GM12874 (cell line): ENCODE measurements at regions not wholly inside any gene's neighbourhood (a gene's known extent, or its start where the extent isn't known, plus 50 kb on each side); places are given as distances from the start of the nearest gene placed in this dataset.

ENCODE experiments used
- TF ChIP-seq, protein P1 (sequence below): IDR thresholded peaks from 2 replicates; pipeline ENCODE4 v1.5.1; 2011; ENCODE audit warnings: low read depth, mild to moderate bottlenecking, control low read depth, low read length, moderate library complexity; ENCODE audit not compliant: insufficient read depth

DNA sequence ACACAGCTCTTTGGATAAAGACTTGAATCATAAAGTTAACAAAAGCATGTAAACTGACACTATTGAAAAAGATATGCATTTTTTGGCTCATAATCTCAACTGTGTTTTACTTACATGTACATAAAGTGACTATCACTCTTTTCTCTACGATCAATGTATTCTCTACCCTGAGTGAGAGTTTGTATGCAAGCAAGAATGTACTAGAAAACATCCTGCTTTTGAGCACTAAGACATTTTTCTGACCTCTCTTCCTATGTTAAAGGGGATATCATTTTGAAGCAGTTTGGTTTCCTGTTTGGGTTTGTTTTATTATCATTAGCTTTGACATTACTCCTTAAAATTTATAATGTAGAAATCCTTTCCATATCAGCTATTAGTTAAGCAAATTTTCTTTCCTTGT is 910.8 kb downstream of the C6orf118 start:
- TF ChIP-seq, protein P1, sequence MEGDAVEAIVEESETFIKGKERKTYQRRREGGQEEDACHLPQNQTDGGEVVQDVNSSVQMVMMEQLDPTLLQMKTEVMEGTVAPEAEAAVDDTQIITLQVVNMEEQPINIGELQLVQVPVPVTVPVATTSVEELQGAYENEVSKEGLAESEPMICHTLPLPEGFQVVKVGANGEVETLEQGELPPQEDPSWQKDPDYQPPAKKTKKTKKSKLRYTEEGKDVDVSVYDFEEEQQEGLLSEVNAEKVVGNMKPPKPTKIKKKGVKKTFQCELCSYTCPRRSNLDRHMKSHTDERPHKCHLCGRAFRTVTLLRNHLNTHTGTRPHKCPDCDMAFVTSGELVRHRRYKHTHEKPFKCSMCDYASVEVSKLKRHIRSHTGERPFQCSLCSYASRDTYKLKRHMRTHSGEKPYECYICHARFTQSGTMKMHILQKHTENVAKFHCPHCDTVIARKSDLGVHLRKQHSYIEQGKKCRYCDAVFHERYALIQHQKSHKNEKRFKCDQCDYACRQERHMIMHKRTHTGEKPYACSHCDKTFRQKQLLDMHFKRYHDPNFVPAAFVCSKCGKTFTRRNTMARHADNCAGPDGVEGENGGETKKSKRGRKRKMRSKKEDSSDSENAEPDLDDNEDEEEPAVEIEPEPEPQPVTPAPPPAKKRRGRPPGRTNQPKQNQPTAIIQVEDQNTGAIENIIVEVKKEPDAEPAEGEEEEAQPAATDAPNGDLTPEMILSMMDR, result no peak

DNA sequence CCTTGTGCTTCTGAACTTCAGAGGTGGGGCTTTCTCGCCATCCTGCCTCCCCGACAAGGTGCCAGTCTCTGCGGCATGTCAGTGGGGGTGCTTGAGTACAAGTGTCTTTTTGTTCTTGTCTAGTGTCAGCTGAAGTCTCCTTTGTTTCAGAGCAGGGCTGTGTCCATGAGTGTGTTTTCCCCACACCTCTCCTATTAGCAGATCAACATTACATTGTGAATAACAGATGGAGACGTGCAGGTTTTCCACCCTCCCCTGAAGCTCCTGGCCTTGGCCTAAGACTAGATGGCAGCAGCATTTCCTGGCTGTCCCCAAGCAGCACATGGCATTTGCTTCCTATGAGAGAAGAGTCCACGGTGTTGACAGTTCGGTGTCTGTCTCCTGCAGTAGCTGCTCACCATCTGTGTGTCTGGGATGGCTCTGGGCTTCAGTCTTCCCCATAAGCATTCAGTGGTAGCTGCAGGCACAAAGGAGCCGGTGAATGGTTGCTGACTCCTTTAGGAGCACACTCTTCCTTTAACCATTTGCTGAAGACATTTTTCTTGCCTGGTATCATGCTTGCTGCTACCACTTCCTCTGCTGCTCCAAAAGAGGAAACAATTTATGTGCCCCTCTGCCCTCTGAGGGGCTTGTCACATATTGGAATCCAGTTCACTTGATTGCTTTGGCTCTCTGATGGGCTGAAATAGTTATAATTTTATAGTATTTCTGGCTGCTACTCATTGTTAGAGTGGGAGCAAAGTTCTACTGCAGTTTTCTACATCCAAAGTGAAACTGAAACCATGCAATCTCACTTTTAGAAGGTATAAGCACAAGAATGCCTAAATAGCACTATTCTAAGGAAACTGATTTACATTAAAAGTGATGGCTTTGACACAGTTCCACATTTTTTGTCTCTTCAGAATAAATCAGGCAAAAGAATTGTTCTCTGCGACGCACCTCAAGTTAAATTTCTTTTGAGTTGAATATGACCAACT is 913.0 kb downstream of the C6orf118 start:
- TF ChIP-seq, protein P1, result no peak

DNA sequence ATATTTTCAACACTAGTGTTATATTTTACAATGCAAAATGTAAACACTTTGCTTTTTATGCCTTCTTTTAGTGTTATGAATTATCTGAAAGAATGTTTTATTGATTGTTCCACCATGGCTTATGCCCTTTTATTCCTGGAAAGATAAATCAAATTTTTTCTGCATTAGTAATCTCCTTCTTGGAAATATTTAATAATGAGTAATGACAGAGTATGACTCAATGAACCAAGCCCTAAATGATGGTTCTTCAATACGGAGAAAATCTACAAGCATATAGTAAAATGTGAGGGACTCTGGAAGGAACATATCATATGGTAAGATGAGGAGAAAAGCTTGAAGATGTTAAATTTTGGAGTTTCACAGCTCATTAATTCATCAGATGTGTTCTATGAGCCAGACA is 929.6 kb downstream of the C6orf118 start:
- TF ChIP-seq, protein P1, result no peak

DNA sequence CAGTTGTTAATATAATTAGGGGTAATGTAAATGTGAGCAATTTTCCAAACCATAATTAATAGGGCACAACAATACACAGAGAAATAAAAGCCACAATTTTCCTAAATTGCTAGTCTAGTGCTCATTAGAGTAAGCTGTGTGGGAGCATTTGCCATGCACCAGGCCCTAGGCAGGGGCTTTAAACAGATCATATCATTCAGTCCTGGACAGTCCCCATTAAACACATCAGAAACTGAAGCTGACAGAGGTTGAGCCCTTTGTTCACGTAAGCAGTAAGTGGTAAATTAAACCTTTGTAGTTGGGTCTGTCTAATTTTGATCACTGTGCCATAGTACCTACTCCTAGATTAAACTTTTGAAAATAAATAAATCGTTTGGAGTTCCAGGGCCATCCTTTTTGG is 931.1 kb downstream of the C6orf118 start:
- TF ChIP-seq, protein P1, result no peak

DNA sequence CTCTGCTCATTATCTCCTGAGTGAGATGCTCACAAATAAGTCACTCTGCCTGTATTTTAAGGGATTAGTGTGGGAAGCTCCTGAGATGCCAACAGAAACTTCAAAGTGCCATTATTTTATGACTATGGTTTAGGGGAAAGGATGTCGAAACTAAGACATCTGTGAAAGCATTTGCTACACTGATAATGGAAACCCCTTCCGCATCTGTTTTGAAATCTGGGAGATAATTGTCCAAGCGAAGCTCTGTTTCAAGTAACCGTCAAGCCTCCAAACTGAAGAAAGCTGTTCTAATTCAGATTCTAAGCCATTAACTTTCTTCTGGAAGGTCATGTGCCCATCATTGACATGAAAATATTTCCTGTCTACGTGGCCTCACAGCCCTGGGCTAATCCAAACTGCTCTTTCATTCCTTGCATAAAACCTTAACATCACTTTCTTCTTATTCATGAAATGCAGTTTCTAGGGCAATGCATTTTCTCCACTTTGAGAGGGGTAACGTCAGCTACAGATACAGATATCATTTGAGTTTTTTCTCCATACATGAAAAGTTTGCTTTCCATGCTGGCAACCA is 932.0 kb downstream of the C6orf118 start:
- TF ChIP-seq, protein P1, result no peak

DNA sequence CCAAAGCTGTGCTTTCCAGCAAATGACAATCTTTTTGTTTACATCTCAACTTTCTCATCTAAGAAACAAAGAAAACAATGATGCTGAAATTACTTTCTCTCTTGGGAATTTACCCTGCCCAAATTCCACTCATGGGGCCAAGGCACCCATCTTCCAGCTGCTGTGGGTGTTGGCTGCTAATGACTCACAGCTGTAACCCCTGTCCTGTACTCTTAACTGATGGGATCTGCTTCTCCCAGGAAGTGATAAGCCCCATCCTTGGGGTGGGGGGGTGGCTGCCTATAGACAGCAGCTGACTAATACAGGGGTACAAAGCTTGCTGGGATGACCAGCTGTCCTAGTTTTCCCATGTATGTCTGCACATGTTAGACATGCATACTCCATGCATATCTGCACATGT is 938.6 kb downstream of the C6orf118 start:
- TF ChIP-seq, protein P1, result no peak

DNA sequence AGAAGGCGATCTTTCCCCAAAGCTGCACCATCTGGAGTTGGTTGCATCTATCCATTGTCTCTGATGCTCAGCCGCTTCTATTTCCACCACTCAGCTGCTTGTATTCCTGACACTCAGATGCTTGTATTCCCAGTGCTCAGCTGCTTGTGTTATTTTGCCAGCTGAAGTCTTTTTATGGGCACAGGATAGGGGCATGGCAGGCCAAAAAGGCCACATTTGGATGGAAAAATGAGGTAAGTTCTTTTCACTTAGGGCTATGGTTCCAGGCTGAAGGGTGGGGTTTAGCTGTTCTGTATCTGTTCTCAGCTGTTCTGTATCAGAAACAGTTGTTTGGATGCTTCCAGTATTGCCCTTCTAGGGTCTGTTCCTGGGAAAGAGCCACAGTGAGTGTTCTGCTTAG is 944.9 kb downstream of the QKI start:
- TF ChIP-seq, protein P1, result no peak
